CD4-positive, alpha-beta T cell treated with Interleukin-4 for 4 hours (primary cell): ENCODE measurements at regions not wholly inside any gene's neighbourhood (a gene's known extent, or its start where the extent isn't known, plus 50 kb on each side); places are given as distances from the start of the nearest gene placed in this dataset.
"Not testable (repeated sequence)": the region's sequence is repeated elsewhere in the genome, so short reads cannot be mapped to it uniquely, and the experiment has no call there.

ENCODE experiments used
- DNase-seq: peaks from one replicate; pipeline ENCODE4 v3.0.0-alpha.2; 2020

DNA sequence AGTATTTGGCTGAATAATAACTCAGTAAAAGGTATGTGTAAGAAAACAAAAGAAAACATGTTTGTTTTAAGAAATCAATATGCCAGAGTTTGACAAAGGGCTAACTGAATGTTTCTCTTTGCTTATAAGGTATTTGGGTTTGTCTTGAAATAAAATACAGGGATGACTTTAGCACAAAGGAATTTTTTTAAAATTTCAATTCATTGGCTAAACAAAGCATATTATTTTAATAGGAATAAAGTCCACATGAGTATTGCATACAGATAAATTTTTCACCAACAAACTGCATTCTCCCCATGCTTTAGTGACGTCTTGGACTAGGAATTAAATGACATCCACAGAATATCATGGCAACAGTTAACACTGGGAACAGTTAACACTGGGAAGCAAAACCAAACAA, 480.0 kb upstream of the JAG1 start:
- no peak for DNase-seq

DNA sequence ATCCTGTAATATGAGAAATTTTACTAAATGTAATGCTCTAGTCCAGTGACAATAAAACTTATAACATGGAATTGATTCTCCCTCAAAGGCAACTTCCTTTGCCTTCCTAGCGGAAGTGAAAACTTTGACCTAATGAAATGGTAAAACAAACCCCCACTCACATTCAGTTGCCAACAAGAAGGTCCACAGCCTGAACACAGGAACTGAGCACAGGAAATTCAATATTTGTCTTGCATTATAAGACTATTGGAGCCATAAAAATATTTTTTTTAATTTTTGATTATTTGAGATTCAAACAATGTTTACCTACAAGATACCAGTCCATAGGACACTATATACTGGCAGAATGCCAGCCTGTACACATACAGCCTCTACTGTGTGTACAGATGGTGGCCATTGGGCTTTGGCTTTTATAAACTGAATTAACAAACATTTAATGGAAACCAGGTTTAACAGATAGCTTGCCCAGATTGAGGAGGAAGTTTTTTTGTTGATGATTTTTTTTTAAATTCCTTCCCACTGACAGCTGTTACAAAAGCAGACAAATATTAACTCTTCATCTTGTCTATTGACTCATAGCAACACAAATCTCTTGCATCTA, 481.5 kb upstream of the JAG1 start:
- no peak for DNase-seq

DNA sequence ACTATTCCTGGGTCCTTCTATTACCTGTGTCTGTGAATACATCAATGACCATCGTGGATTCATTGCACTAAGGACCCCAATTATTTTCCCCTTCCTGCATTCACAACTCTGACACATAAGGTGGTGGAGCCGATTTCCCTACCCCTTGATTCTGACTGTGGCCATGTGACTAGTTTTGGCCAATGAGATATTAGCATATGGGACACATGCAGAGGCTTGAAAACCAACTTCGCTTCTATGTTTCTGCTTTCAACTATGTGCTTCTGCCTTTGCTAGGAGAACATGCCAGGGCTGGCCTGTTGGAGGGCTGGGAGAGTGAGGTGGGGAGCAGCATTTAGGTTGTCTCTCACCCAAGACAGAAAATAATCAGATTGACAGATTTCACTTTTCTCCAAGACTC, 483.1 kb upstream of the JAG1 start:
- DNase-seq, result no peak

GRCh38 chr20:11158146-11158545, 484.3 kb upstream of the JAG1 start:
- DNase-seq, result no peak

DNA sequence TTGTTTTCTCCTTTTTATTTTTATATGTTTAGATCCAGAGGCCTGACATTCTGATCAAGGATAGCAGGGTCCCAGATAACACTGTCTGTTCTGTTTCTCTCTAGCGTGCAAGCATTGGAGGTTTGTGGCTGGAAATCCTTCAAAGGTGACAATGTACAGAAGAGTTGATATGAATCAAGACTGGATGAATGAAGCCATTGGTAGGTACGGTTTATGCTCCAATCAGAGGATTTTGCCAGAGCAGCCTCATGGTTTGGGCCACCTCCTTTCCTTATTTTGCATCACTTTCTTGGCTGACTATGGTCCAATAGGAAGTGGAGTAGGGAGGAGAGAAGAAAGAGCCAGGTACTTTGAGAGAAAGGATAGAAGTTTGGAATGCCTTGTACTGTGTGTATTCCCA, 484.8 kb upstream of the JAG1 start:
- no peak for DNase-seq

GRCh38 chr20:11159728-11160127, 485.9 kb upstream of the JAG1 start:
- no peak for DNase-seq

DNA sequence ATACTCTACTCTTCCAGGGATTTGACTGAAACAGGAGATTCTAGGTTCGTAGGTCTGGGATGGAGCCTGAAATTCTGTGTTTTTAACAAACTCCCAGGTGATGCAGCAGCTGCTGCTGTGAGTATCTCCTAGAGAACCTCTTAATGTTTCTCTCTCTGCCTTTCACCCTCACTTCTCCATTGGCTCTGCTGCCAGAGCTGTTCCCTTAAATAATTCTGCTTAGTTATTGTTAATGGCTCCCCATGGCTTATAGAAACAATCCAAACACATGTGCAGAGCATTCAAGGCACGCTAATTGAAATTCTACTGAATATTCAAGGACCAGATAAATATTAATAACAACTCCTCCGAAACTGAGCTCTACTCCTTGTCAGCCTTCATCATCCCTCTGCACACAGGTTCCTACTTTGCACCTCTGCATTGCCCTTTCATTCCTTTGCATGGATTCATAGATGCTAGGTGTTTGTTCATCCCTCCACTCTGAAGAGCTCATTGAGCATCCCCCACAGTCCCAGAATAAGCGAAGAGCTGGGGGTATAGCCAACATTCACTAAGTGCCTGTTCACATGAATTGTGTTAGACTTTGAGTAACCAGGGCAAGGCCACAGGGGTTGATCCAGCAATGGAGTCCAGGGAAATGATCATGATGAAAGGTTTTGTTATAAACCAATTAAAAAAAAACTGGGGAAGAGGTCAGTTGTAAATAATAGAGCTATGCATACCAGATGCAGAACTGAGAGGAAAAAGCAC, 488.4 kb upstream of the JAG1 start:
- DNase-seq, result no peak

DNA sequence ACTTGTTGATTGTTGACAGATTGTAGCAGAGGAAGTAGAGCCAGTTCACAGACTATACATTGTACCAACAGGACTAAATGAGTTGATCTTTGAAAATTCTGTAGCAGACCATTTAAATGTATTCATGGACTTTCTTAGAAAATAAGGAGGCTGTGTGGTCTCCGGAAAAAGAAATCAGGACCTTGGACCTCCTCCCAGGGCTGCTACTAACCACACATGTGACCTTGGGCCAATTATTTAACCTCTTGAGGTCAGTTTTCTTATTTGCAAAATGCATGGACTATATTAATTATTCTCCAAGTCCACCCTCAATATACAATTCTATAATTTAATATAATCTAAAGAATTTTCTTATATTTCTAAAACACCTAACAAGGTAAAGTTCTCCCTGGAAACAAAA, 492.0 kb upstream of the JAG1 start:
- DNase-seq, result no peak

GRCh38 chr20:11166712-11167111, 492.9 kb upstream of the JAG1 start:
- no peak for DNase-seq

DNA sequence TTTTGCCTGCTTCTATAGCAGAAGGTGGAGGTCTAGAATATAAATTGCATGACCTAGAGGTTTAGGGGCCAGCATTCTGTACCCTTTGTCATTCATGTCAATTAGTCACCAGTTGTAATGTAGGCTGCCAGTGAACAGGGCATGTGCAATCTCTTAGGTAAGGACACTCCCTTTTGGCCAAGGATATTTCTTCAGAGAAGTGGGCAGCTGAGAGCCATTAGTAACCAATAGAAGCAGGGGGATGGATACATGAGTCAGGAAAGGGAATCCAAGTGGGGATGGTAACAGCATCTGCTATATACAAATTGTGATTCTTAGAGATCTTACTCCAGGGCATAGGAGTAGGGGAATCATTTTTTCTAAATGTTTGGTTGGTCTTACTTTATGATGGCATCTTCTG, 494.2 kb upstream of the JAG1 start:
- no peak for DNase-seq

- DNase-seq, result no peak
These were observed 496.2 kb upstream of the JAG1 start for GRCh38 chr20:11170025-11170424.

DNA sequence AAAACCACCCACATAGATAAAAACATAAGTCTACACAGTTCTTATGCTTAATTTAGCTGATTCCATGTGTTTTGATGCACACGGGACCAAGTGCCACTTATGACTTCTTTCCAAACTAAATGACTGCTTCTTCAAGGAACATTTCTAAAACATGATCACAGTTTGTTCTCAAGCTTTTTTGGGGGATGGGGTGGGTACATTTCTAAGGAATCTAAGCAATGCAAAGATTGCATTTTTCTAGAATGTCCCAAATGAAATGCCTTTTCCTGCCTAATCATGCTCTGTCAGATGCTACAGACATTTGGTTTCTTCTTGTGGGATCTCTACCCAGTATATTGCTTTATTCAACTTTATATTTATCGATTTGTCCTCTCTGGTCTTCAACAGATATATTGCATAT, 496.8 kb upstream of the JAG1 start:
- no peak for DNase-seq

GRCh38 chr20:11172881-11173280, 499.1 kb upstream of the JAG1 start:
- DNase-seq, result no peak

- no peak for DNase-seq
These were observed 500.1 kb upstream of the JAG1 start for GRCh38 chr20:11173916-11174315.

GRCh38 chr20:11174861-11175260, 501.1 kb upstream of the JAG1 start:
- no peak for DNase-seq

GRCh38 chr20:11176431-11176830, 502.6 kb upstream of the JAG1 start:
- DNase-seq, result no peak

DNA sequence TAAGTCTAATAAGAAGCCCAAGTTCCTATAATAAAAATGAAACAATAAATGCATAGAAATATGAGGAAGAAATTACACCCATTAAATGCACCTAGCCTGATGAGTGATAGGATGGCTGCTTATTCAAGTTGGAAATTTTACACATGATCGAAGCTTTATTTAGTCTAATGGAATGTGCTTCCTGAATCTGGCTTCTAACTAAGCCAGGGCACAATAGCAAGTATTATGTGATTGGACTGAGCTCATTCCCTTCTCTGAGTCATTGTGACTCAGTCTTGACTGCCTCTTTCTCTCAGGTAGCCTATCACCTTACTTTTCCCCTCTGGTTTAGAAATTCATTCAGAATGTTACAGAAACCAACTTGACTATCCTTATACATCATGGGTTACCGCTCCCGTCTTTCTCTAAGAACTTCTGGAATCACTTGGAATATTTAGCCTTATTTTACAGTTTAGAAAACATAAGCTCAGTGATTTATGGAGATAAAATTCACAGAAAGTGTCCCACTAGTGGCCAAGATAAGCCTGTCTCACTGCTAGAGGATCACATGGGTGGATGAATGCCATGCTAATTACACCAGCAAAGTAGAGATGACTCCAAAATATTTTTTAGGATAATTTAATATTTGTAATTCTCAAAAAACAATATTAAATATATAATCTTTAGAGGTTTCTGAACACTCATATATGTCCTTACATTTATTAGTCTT, 505.3 kb upstream of the JAG1 start:
- no peak for DNase-seq

DNA sequence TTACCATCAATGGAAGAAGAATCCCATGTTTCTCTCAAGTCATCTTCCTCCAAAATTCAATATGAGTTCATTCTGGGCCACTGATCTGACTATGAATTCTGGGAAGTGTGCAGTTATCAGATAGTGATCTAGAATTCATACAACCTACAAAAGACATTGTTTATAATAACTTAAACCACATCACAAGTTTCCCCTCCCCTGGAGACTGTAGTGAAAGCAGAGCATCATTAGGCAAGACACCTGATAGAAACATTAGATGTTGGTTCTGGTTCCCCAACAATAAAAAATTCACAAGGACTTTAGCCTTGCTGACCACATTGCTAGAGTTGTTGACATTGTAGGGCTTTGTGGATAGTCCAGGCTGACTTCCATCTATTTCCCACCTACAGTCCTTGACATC, 506.4 kb upstream of the JAG1 start:
- no peak for DNase-seq

GRCh38 chr20:11181129-11181528, 507.3 kb upstream of the JAG1 start:
- not testable (repeated sequence) for DNase-seq

- DNase-seq, result no peak
These were observed 508.2 kb upstream of the JAG1 start for GRCh38 chr20:11181966-11182365.

DNA sequence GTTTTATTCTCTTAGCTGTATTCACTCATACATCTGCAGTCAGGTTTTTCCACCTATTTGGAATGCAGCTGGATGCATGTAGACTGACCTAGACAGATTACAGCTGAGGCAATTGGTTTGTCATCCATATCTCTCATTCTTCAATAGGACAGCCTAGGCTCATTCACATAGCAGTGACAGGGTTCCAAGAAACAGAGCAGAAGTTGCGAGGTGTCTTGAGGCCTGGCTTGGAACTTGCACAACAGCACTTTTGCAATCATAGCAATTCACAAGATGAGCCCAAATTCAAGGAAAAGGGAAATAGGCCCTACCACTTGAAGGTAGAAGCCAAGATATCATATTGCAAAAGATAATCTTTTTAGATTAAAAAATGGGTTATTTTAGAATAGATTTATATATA, 508.9 kb upstream of the JAG1 start:
- DNase-seq, result no peak

DNA sequence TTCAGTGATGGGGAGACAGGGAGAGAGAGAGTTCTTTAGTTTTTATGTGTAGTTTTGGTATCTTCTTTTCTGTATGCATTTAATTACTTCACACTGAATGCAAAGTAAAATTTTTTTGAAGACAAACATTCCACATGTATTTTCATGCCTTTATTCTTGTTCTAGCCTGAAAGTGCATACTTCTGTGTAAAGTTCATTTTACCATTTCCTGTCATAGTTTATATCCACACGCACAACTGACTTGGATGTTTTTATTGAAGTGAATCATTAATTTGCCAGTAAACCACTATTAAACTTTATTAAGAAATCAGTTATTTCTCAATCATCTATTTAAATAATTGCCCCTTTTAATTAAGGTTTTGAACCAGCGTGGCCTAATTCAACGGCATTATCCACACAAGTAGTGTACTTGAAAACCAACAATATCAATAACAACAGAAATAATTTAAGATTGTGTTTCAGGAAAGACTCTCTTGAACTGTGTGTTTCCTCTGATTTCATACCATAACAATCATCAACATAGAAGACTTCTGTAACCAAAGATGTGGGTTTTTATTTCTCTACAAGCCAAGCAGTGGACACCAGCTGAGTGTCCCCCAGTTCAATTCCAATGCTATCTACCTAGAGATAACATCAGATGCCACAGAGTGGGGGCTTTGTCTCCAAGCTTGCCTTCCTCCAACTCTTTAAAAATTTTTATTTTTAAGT, 512.7 kb upstream of the JAG1 start:
- no peak for DNase-seq

DNA sequence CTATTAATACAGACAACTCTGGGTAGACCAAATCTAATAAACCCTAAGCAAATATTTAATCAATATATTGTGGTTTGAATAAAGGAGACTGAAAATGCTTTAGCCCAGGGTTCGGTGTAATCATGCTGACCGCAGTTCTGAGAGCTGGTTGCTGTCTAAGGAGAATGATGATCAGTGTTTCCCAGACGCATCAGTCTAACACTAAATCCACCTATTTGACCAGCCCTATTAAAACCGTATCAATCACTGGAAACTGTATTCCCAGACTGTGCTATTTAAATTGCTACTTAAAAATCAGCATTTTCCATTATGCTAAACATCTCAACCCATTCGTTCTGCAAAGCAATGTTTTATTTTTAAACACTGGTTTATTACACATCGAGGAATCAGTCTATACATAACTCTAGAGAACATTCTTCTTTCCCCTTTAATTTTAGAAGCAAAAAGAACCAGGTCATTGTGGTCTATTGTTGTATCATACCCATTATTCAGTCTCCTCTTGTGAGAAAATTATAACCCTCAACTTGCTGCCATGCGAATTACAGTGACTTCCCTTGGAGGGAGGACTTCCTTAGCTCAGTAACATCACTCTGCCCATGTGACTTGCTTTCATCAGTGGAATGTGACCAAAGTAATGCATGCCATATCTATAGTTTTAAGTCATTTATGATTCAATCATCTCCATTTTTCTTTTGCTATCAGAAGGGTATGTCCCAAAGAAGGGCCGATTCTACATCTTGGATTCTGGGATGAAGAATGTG, 515.2 kb upstream of the JAG1 start:
- no peak for DNase-seq
